HepG2 (cell line): ENCODE measurements at regions not wholly inside any gene's neighbourhood (a gene's known extent, or its start where the extent isn't known, plus 50 kb on each side); places are given as distances from the start of the nearest gene placed in this dataset.

Experiments used
- ATAC-seq: fragments of 200-7000 bp; cut with Tn5 transposase; 3 replicates; pipeline ENCODE4 v1.9.1; 2020; ENCODE audit warnings: mild to moderate bottlenecking, moderate library complexity
- BruUV-seq: library from RNA; stranded (reverse); fragments of 400-500 nt; replicated peaks from 2 replicates; lab custom pipeline; 2021; lab: Mats Ljungman, UMichigan
- CTCF ChIA-PET: fragments of 300-600 bp; formaldehyde crosslinking; extraction: SDS; loops from one replicate; lab custom pipeline; 2021; ENCODE audit warnings: low total read pairs, inconsistent platforms, low intra/inter-chr PET ratio; lab: Yijun Ruan, JAX
- POLR2A ChIA-PET: fragments of 350-600 bp; sonication (Branson Sonifier 250); formaldehyde crosslinking; loops from one replicate; lab custom pipeline; 2020; ENCODE audit warnings: antibody characterized with exemption, inconsistent platforms; lab: Yijun Ruan, JAX
- DNase-seq: peaks from one replicate; pipeline ENCODE4 v3.0.0-alpha.2; 2015; ENCODE audit warnings: low spot score
- FAIRE-seq: peaks from 3 replicates; lab custom pipeline; 2011; peaks lifted over from hg19 to GRCh38; lab: Jason Lieb, UNC
- H2AFZ ChIP-seq: one replicate; pipeline ENCODE4 v1.6.1; 2011; ENCODE audit warnings: low read length, inconsistent platforms
- H3K27ac ChIP-seq: fragments of 300-600 bp; 3 replicates; pipeline ENCODE4 v1.8.0; 2011; ENCODE audit warnings: mixed run types, mild to moderate bottlenecking, mixed read lengths, low read length, inconsistent platforms; ENCODE audit not compliant: insufficient read depth; ENCODE audit errors: extremely low read length
- H3K27me3 ChIP-seq, 2 experiments: fragments of 200-600 bp in 1 of 2; 2 replicates in 1 of 2; 3 replicates in 1 of 2; pipeline versions ENCODE4 v1.6.0 to v1.8.0; 2011; ENCODE audit warnings: low read length in 2 of 2, mild to moderate bottlenecking in 2 of 2, moderate library complexity in 2 of 2, inconsistent platforms in 1 of 2; ENCODE audit not compliant: insufficient read depth in 2 of 2, control insufficient read depth in 1 of 2
- H3K36me3 ChIP-seq, 2 experiments: fragments of 200-600 bp in 1 of 2; replicated peaks in 1 of 2; 2 replicates in 1 of 2; 3 replicates in 1 of 2; pipeline versions ENCODE4 v1.5.1 to v1.8.0; 2011; ENCODE audit warnings: low read length in 2 of 2, inconsistent platforms in 1 of 2; ENCODE audit not compliant: insufficient read depth in 2 of 2, control insufficient read depth in 1 of 2
- H3K4me1 ChIP-seq: 2 replicates; pipeline ENCODE4 v1.5.1; 2012; ENCODE audit warnings: low read length, inconsistent platforms; ENCODE audit not compliant: insufficient read depth
- H3K4me2 ChIP-seq: 2 replicates; pipeline ENCODE4 v1.6.0; 2011; ENCODE audit warnings: low read depth, low read length, inconsistent platforms
- H3K4me3 ChIP-seq, 3 experiments: fragments of 200-600 bp in 1 of 3; sonication (generic), shearing (Covaris generic) in 1 of 3; replicated peaks in 1 of 3; 2 replicates each; pipeline ENCODE4 v1.5.1; 2011 to 2016; ENCODE audit warnings: low read length in 3 of 3, inconsistent platforms in 2 of 3, low read depth in 2 of 3, mild to moderate bottlenecking in 2 of 3, control low read depth in 1 of 3, mixed read lengths in 1 of 3; ENCODE audit not compliant: insufficient read depth in 1 of 3
- H3K79me2 ChIP-seq: one replicate; pipeline ENCODE4 v1.6.1; 2011; ENCODE audit warnings: low read length, inconsistent platforms; ENCODE audit not compliant: insufficient read depth
- H3K9ac ChIP-seq: 2 replicates; pipeline ENCODE4 v1.6.0; 2011; ENCODE audit warnings: mild to moderate bottlenecking, low read depth, low read length, inconsistent platforms; ENCODE audit not compliant: insufficient read depth
- H3K9me3 ChIP-seq: 2 replicates; pipeline ENCODE4 v1.5.1; 2012; ENCODE audit warnings: mild to moderate bottlenecking, low read length
- H4K20me1 ChIP-seq: 2 replicates; pipeline ENCODE4 v1.6.0; 2011; ENCODE audit warnings: inconsistent platforms, mild to moderate bottlenecking, low read length, moderate library complexity; ENCODE audit not compliant: insufficient read depth
- ERF ChIP-seq: IDR thresholded peaks from 2 replicates; pipeline ENCODE4 v1.6.1; 2018; ENCODE audit warnings: missing biosample characterization, missing genetic modification reagents
- HIVEP1 ChIP-seq: sonication (generic); formaldehyde crosslinking; IDR thresholded peaks from 2 replicates; pipeline ENCODE4 v1.4.0; 2020; ENCODE audit warnings: mild to moderate bottlenecking, missing genetic modification reagents
- IRF2 ChIP-seq: IDR thresholded peaks from 2 replicates; pipeline ENCODE4 v1.6.1; 2018; ENCODE audit warnings: missing genetic modification reagents, missing compliant biosample characterization
- NR0B2 ChIP-seq: sonication (generic); formaldehyde crosslinking; IDR thresholded peaks from 2 replicates; pipeline ENCODE4 v1.4.0; 2020; ENCODE audit warnings: mild to moderate bottlenecking, missing genetic modification reagents
- POLR2A ChIP-seq, 2 experiments: IDR thresholded peaks; 2 replicates each; pipeline ENCODE4 v1.6.1; 2011; ENCODE audit warnings: low read depth in 2 of 2, low read length in 2 of 2, mild to moderate bottlenecking in 1 of 2, moderate library complexity in 1 of 2; ENCODE audit not compliant: insufficient read depth in 1 of 2
- STAG1 ChIP-seq: sonication (generic); formaldehyde crosslinking; IDR thresholded peaks from 2 replicates; pipeline ENCODE4 v1.4.0; 2020; ENCODE audit warnings: missing genetic modification reagents
- TSC22D2 ChIP-seq: sonication (generic); formaldehyde crosslinking; IDR thresholded peaks from 2 replicates; pipeline ENCODE4 v1.5.1; 2020; ENCODE audit warnings: missing genetic modification reagents, mild to moderate bottlenecking, borderline replicate concordance
- ZBTB44 ChIP-seq: sonication (generic); formaldehyde crosslinking; IDR thresholded peaks from 2 replicates; pipeline ENCODE4 v1.4.0; 2020; ENCODE audit warnings: missing genetic modification reagents
- ZKSCAN8 ChIP-seq: IDR thresholded peaks from 2 replicates; pipeline ENCODE4 v1.6.1; 2016; ENCODE audit warnings: borderline replicate concordance, missing genetic modification reagents, missing compliant biosample characterization
- ZNF274 ChIP-seq: sonication (generic); formaldehyde crosslinking; IDR thresholded peaks from 2 replicates; pipeline ENCODE4 v1.5.1; 2020; ENCODE audit warnings: mild to moderate bottlenecking, missing genetic modification reagents
- ZNF850 ChIP-seq: sonication (generic); formaldehyde crosslinking; conservative IDR thresholded peaks from 2 replicates; pipeline ENCODE4 v1.9.0; 2021; ENCODE audit warnings: mild to moderate bottlenecking, missing genetic modification reagents
- WGBS: methylation state at CpG from one replicate; pipeline ENCODE4 v1.1.6; 2017; ENCODE audit warnings: low lambda C conversion rate; 5-methylcytosine and 5-hydroxymethylcytosine counted together
- in situ Hi-C: cut with HindIII; loops from 2 replicates; pipeline ENCODE4 v1.10.0; 2017; ENCODE audit warnings: low pct_unique_long_range_greater_than_20kb; ENCODE audit not compliant: extremely low pct_ligation_motif_present
- intact Hi-C: fragments of 100-400 bp; cut with micrococcal nuclease; formaldehyde crosslinking; loops from one replicate; pipeline ENCODE4 v1.10.0; 2022; ENCODE audit not compliant: unreplicated experiment

- H3K9me3 ChIP-seq: no peaks in the 10 kb centered on the region
- no peak overlapping the region for H3K4me2 ChIP-seq
- DNase-seq: no peak
- no peak overlapping the region for H3K27ac ChIP-seq
- H3K4me1 ChIP-seq: no peaks in the 10 kb centered on the region
- intact Hi-C loops: no loop called here
- no peak for ATAC-seq
- H3K9ac ChIP-seq: no peak overlapping the region
- FAIRE-seq: no peak
- POLR2A ChIA-PET: no interaction called here
- H4K20me1 ChIP-seq: no peaks in the 10 kb centered on the region
- 20% methylated on average over 4 of the region's 4 CpGs for WGBS
- TF ChIP-seq IRF2 (CRISPR knock-in tag) (no peak), STAG1 (CRISPR knock-in tag) (no peak), ZBTB44 (CRISPR knock-in tag) (no peak), POLR2A (IDR thresholded peaks at IDR 0.05; ENCODE audit: insufficient read depth in 1 of 2, low read depth in 2 of 2, low read length in 2 of 2) (no peak)
- TF ChIP-seq, all 625 proteins: peak for 0
- H3K79me2 ChIP-seq: no peaks in the 10 kb centered on the region
- in situ Hi-C loops: no loop called here
- H3K27me3 ChIP-seq: no peaks in the 10 kb centered on the region
- H2AFZ ChIP-seq: no peak overlapping the region
- CTCF ChIA-PET: no interaction called here
- no peak overlapping the region for H3K4me3 ChIP-seq
- no TSS peak for BruUV-seq
- H3K36me3 ChIP-seq: no peaks in the 10 kb centered on the region
Observed at GRCh38 chr21:28663111-28663693, 329.5 kb downstream of the LTN1 start.

- Histone ChIP-seq H3K27ac (no peak overlapping the region), H4K20me1 (no peaks in the 10 kb centered on the region), H3K4me3 (no peak overlapping the region), H3K4me1 (no peaks in the 10 kb centered on the region), H3K9ac (no peak overlapping the region), H2AFZ (no peak overlapping the region), H3K27me3 (no peaks in the 10 kb centered on the region; a peak in 1 of 5 replicates), H3K79me2 (no peaks in the 10 kb centered on the region), H3K9me3 (no peaks in the 10 kb centered on the region), H3K4me2 (no peak overlapping the region), H3K36me3 (no peaks in the 10 kb centered on the region)
- POLR2A ChIA-PET: no interaction called here
- DNase-seq: no peak
- BruUV-seq: no TSS peak
- intact Hi-C loops (no loop called here), in situ Hi-C loops (no loop called here)
- FAIRE-seq: no peak
- TF ChIP-seq TSC22D2 (CRISPR knock-in tag) (no peak), ZNF274 (CRISPR knock-in tag) (no peak), ZKSCAN8 (no peak), NR0B2 (CRISPR knock-in tag) (no peak), HIVEP1 (CRISPR knock-in tag) (no peak), ZNF850 (CRISPR knock-in tag) (no peak), ERF (CRISPR knock-in tag) (no peak)
- CTCF ChIA-PET: no interaction called here
- ATAC-seq: no peak
Observed at GRCh38 chr21:28657566-28657965, 335.1 kb downstream of the LTN1 start.
